Esophagus muscularis mucosa (tissue), 4 donors: ENCODE measurements at regions not wholly inside any gene's neighbourhood (a gene's known extent, or its start where the extent isn't known, plus 50 kb on each side); places are given as distances from the start of the nearest gene placed in this dataset.

Experiments used
- CTCF ChIP-seq, 3 experiments: fragments of 200-600 bp in 2 of 3; fragments of 450-650 bp in 1 of 3; sonication (generic) in 2 of 3; IDR thresholded peaks; one replicate each; pipeline ENCODE4 v1.5.1; 2017 to 2019; ENCODE audit warnings: antibody characterized with exemption in 3 of 3, mild to moderate bottlenecking in 2 of 3, moderate library complexity in 1 of 3
- EP300 ChIP-seq: sonication (generic); formaldehyde crosslinking; IDR thresholded peaks from one replicate; pipeline ENCODE4 v1.6.1; 2017; ENCODE audit warnings: antibody characterized with exemption
- POLR2A ChIP-seq: fragments of 450-650 bp; IDR thresholded peaks from one replicate; pipeline ENCODE4 v1.6.1; 2017; ENCODE audit warnings: antibody characterized with exemption, moderate library complexity, mild to moderate bottlenecking, low read depth
- POLR2AphosphoS5 ChIP-seq, 2 donors: sonication (generic); formaldehyde crosslinking; IDR thresholded peaks; one replicate each; pipeline ENCODE4 v1.6.1; 2017; ENCODE audit warnings: antibody characterized with exemption in 2 of 2

- TF ChIP-seq CTCF (IDR thresholded peaks at IDR 0.05) (no peak), POLR2A (no peak), EP300 (no peak), POLR2AphosphoS5 (IDR thresholded peaks at IDR 0.05) (no peak)
Observed at GRCh38 chr5:3377176-3377575, 218.5 kb upstream of the IRX1 start.
